MM.1S (cell line): ENCODE measurements at regions not wholly inside any gene's neighbourhood (a gene's known extent, or its start where the extent isn't known, plus 50 kb on each side); places are given as distances from the start of the nearest gene placed in this dataset.
"Not testable (repeated sequence)": the region's sequence is repeated elsewhere in the genome, so short reads cannot be mapped to it uniquely, and the experiment has no call there.

ENCODE experiments used
- CTCF ChIP-seq: fragments of 300-600 bp; sonication (generic); IDR thresholded peaks from 2 replicates; pipeline ENCODE4 v1.5.1; 2016; ENCODE audit warnings: antibody characterized with exemption, low read length, mixed read lengths
- EZH2 ChIP-seq: fragments of 300-600 bp; sonication (generic); optimal IDR thresholded peaks from 2 replicates; pipeline ENCODE3; 2017; ENCODE audit warnings: low read depth, mild to moderate bottlenecking, antibody characterized with exemption, low read length, mixed read lengths
- EZH2phosphoT487 ChIP-seq: fragments of 300-600 bp; sonication (generic); IDR thresholded peaks from 2 replicates; pipeline ENCODE4 v1.6.1; 2018; ENCODE audit warnings: antibody characterized with exemption, low read length

GRCh38 chr1:148222399-148223159 lies 70.5 kb upstream of the NBPF11 start:
- TF ChIP-seq CTCF, EZH2, EZH2phosphoT487: not testable (repeated sequence)
